Liver (tissue), 8 donors: ENCODE measurements at regions not wholly inside any gene's neighbourhood (a gene's known extent, or its start where the extent isn't known, plus 50 kb on each side); places are given as distances from the start of the nearest gene placed in this dataset.

Source experiments
- DNase-seq: peaks from one replicate; pipeline ENCODE4 v3.0.0-alpha.2; 2017; ENCODE audit warnings: low spot score
- H3K27ac ChIP-seq, 2 donors: one replicate each; pipeline ENCODE4 v1.7.0; 2013; ENCODE audit warnings: inconsistent platforms in 2 of 2, low read length in 2 of 2, control low read depth in 1 of 2, low read depth in 1 of 2, mild to moderate bottlenecking in 1 of 2
- H3K27me3 ChIP-seq, 4 donors: one replicate each; pipeline versions ENCODE4 v1.6.1 to v1.7.0; 2013; ENCODE audit warnings: low read length in 3 of 4, inconsistent platforms in 1 of 4, mild to moderate bottlenecking in 1 of 4, moderate library complexity in 1 of 4; ENCODE audit not compliant: control insufficient read depth in 4 of 4, insufficient read depth in 4 of 4
- H3K36me3 ChIP-seq, 4 donors: one replicate each; pipeline versions ENCODE4 v1.6.1 to v1.7.0; 2013; ENCODE audit warnings: low read length in 3 of 4, mild to moderate bottlenecking in 3 of 4, low read depth in 1 of 4, moderate library complexity in 1 of 4; ENCODE audit not compliant: control insufficient read depth in 4 of 4, insufficient read depth in 3 of 4
- H3K4me1 ChIP-seq, 4 donors: one replicate each; pipeline versions ENCODE4 v1.6.1 to v1.7.0; 2013; ENCODE audit warnings: low read length in 3 of 4, mild to moderate bottlenecking in 3 of 4, moderate library complexity in 1 of 4; ENCODE audit not compliant: control insufficient read depth in 4 of 4, insufficient read depth in 4 of 4
- H3K4me3 ChIP-seq, 3 donors: one replicate each; pipeline versions ENCODE4 v1.6.1 to v1.7.0; 2013; ENCODE audit warnings: low read length in 3 of 3, control low read depth in 1 of 3, low read depth in 1 of 3, mild to moderate bottlenecking in 1 of 3
- H3K9ac ChIP-seq, 2 donors: one replicate each; pipeline ENCODE4 v1.7.0; 2013; ENCODE audit warnings: low read length in 2 of 2, mild to moderate bottlenecking in 2 of 2, moderate library complexity in 2 of 2, control low read depth in 1 of 2, low read depth in 1 of 2
- H3K9me3 ChIP-seq, 4 donors: one replicate each; pipeline versions ENCODE4 v1.6.1 to v1.7.0; 2013; ENCODE audit warnings: low read length in 3 of 4; ENCODE audit not compliant: control insufficient read depth in 4 of 4
- EGR1 ChIP-seq, 2 donors: IDR thresholded peaks; 2 replicates each; pipeline ENCODE4 v1.6.1; 2016 to 2018; ENCODE audit warnings: antibody characterized with exemption in 2 of 2, low read depth in 2 of 2
- FOXA1 ChIP-seq: IDR thresholded peaks from 2 replicates; pipeline ENCODE4 v1.6.1; 2016; ENCODE audit warnings: antibody characterized with exemption
- FOXA2 ChIP-seq: IDR thresholded peaks from 2 replicates; pipeline ENCODE4 v1.6.1; 2016; ENCODE audit warnings: antibody characterized with exemption
- GABPA ChIP-seq, 2 donors: IDR thresholded peaks in 1 of 2; conservative IDR thresholded peaks in 1 of 2; 2 replicates each; pipeline ENCODE4 v1.6.1; 2016; ENCODE audit warnings: antibody characterized with exemption in 2 of 2, mild to moderate bottlenecking in 1 of 2, moderate library complexity in 1 of 2
- JUND ChIP-seq, 2 donors: IDR thresholded peaks; 2 replicates each; pipeline ENCODE4 v1.6.1; 2016; ENCODE audit warnings: antibody characterized with exemption in 2 of 2
- NR2F2 ChIP-seq: IDR thresholded peaks from 2 replicates; pipeline ENCODE4 v1.6.1; 2016; ENCODE audit warnings: antibody characterized with exemption
- RAD21 ChIP-seq, 2 donors: IDR thresholded peaks; 2 replicates each; pipeline ENCODE4 v1.6.1; 2016; ENCODE audit warnings: antibody characterized with exemption in 2 of 2, mild to moderate bottlenecking in 2 of 2
- TAF1 ChIP-seq: conservative IDR thresholded peaks from 2 replicates; pipeline ENCODE4 v1.6.1; 2016; ENCODE audit warnings: antibody characterized with exemption, mild to moderate bottlenecking
- YY1 ChIP-seq: IDR thresholded peaks from 2 replicates; pipeline ENCODE4 v1.6.1; 2016; ENCODE audit warnings: antibody characterized with exemption, mild to moderate bottlenecking
- WGBS: extraction: QIAGEN DNeasy Blood & Tissue Kit; methylation state at CpG from one replicate; pipeline ENCODE4 v1.1.7; 2013; 5-methylcytosine and 5-hydroxymethylcytosine counted together
- TF ChIP-seq, protein P1 (sequence below): fragments of 150-350 bp; IDR thresholded peaks from 2 replicates; pipeline ENCODE4 v1.5.1; 2017; ENCODE audit warnings: improper control_type of control experiment, low read depth, low read length; ENCODE audit not compliant: missing input control
- TF ChIP-seq, protein P2 (sequence below): IDR thresholded peaks from 2 replicates; pipeline ENCODE4 v1.6.1; 2016; ENCODE audit warnings: antibody characterized with exemption
- TF ChIP-seq, protein P3 (sequence below): IDR thresholded peaks from 2 replicates; pipeline ENCODE4 v1.6.1; 2016; ENCODE audit warnings: antibody characterized with exemption
- donor health status: healthy.
- donor health status: healthy.
- donor health status: healthy.
- donor health status: healthy.
- donor health status: healthy.

DNA sequence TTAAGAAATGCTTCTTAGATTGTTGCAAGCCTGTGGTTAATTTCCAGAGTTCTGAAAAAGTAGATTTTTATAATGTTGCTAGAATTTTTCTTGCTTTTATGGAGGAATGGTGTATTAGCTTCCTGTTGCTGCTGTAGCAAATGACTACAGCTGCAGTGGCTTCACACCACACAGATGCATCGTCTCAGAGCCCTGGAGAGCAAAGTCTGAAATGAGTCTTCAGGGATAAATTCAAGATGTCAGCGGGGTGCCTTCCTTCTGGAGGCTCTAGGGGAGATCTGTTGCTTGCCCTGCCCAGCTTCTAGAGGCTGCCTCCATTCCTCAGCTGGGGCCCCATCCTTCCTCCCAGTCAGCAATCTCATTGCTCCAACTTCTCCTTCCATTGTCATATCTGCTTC lies 187.8 kb downstream of the ZNF516 start:
- Histone ChIP-seq H3K9ac (no peak overlapping the region), H3K27ac (no peak overlapping the region), H3K9me3 (peaks cover 0 to 2% (median 0%) of the 10 kb centered on the region in 4 donors), H3K36me3 (no peaks in the 10 kb centered on the region), H3K4me3 (no peak overlapping the region), H3K4me1 (no peaks in the 10 kb centered on the region), H3K27me3 (peaks cover 0 to 2% (median 0%) of the 10 kb centered on the region in 4 donors)
- DNase-seq = no peak
- WGBS = 81% methylated on average over 2 of the region's 2 CpGs
- TF ChIP-seq, protein P1, sequence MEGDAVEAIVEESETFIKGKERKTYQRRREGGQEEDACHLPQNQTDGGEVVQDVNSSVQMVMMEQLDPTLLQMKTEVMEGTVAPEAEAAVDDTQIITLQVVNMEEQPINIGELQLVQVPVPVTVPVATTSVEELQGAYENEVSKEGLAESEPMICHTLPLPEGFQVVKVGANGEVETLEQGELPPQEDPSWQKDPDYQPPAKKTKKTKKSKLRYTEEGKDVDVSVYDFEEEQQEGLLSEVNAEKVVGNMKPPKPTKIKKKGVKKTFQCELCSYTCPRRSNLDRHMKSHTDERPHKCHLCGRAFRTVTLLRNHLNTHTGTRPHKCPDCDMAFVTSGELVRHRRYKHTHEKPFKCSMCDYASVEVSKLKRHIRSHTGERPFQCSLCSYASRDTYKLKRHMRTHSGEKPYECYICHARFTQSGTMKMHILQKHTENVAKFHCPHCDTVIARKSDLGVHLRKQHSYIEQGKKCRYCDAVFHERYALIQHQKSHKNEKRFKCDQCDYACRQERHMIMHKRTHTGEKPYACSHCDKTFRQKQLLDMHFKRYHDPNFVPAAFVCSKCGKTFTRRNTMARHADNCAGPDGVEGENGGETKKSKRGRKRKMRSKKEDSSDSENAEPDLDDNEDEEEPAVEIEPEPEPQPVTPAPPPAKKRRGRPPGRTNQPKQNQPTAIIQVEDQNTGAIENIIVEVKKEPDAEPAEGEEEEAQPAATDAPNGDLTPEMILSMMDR = no peak
- no peak for TF ChIP-seq GABPA (IDR thresholded peaks at IDR 0.05 in 1 of 2, conservative IDR thresholded peaks at IDR 0.05 in 1 of 2)
- no peak for TF ChIP-seq FOXA2
- TF ChIP-seq RAD21 (IDR thresholded peaks at IDR 0.05) = no peak
- no peak for TF ChIP-seq TAF1
- TF ChIP-seq NR2F2 = no peak

DNA sequence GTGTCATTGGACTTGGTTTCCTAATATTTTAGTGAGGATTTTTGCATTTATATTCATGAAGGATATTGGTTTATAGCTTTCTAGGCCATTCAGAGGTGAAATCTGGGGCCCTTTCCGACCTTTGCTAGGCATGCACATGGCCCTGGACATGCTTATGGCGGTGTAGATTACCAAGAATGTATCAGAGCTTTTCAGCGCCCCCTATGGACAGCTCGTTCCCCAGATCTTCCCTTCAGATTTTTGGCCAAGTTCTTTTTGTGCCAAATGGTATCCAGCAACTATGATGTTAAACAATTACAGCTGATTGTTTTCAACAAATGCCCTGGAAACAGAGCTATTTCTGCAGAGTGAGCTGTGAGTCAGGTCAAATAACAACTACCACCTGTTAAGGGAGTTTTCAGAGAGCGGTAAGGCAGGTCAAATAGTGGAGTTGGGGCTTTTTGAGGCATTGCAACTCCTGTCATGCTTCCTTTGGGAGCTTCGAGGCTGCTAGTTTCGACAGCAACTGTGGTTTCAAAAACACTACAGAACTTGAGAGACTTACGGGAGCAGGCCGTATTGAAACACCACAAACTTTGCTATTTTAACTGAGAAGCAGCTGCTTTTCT lies 188.3 kb downstream of the ZNF516 start:
- TF ChIP-seq, protein P2, sequence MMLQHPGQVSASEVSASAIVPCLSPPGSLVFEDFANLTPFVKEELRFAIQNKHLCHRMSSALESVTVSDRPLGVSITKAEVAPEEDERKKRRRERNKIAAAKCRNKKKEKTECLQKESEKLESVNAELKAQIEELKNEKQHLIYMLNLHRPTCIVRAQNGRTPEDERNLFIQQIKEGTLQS = no peak
- TF ChIP-seq EGR1 (IDR thresholded peaks at IDR 0.05; ENCODE audit: low read depth in 2 of 2) (no peak), JUND (IDR thresholded peaks at IDR 0.05) (no peak)
- no peak overlapping the region for H3K9ac ChIP-seq
- H3K36me3 ChIP-seq = no peaks in the 10 kb centered on the region
- no peak overlapping the region for H3K4me3 ChIP-seq
- no peaks in the 10 kb centered on the region for H3K4me1 ChIP-seq
- 83% methylated on average over 9 of the region's 9 CpGs for WGBS
- H3K9me3 ChIP-seq = peaks cover 0 to 2% (median 0%) of the 10 kb centered on the region in 4 donors
- H3K27me3 ChIP-seq = peaks cover 0 to 2% (median 0%) of the 10 kb centered on the region in 4 donors
- H3K27ac ChIP-seq = no peak overlapping the region
- DNase-seq = no peak

DNA sequence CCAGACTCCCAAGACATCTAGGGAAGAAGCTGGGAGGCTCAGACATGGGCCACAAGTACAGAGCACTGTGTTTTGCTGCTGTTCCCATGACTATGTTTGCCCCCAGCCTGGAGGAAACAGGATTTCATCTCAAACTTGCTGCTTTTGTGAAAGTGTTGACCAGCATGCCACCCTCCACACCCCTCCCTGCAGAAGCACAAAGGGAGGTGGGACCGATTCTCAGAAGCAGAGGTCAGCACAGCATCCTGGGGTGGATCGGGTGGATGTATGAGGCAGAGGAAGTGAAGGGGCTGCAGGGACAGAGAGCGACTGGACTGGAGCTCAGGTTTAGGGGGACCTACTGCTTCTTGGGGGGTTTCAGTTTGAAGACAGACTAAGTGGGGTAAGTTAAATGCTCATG lies 209.2 kb downstream of the ZNF516 start:
- no peak for TF ChIP-seq YY1
- TF ChIP-seq NR2F2 = no peak
- TF ChIP-seq FOXA2 = no peak
- TF ChIP-seq FOXA1 = no peak
- no peak for TF ChIP-seq JUND (IDR thresholded peaks at IDR 0.05)
- TF ChIP-seq RAD21 (IDR thresholded peaks at IDR 0.05) = no peak
- TF ChIP-seq EGR1 (IDR thresholded peaks at IDR 0.05; ENCODE audit: low read depth in 2 of 2) = no peak
- no peak for TF ChIP-seq TAF1
- TF ChIP-seq, protein P3, sequence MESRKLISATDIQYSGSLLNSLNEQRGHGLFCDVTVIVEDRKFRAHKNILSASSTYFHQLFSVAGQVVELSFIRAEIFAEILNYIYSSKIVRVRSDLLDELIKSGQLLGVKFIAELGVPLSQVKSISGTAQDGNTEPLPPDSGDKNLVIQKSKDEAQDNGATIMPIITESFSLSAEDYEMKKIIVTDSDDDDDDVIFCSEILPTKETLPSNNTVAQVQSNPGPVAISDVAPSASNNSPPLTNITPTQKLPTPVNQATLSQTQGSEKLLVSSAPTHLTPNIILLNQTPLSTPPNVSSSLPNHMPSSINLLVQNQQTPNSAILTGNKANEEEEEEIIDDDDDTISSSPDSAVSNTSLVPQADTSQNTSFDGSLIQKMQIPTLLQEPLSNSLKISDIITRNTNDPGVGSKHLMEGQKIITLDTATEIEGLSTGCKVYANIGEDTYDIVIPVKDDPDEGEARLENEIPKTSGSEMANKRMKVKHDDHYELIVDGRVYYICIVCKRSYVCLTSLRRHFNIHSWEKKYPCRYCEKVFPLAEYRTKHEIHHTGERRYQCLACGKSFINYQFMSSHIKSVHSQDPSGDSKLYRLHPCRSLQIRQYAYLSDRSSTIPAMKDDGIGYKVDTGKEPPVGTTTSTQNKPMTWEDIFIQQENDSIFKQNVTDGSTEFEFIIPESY = no peak
- no peak overlapping the region for H3K4me3 ChIP-seq
- WGBS = 53% methylated on average over 3 of the region's 3 CpGs
- H3K9me3 ChIP-seq = peaks cover 2 to 6% (median 3%) of the 10 kb centered on the region in 4 donors
- H3K9ac ChIP-seq = no peak overlapping the region
- no peak overlapping the region for H3K27ac ChIP-seq
- DNase-seq = no peak
- no peaks in the 10 kb centered on the region for H3K27me3 ChIP-seq
- no peaks in the 10 kb centered on the region for H3K36me3 ChIP-seq
- no peaks in the 10 kb centered on the region for H3K4me1 ChIP-seq
